Uterus (tissue), 3 donors: ENCODE measurements at regions not wholly inside any gene's neighbourhood (a gene's known extent, or its start where the extent isn't known, plus 50 kb on each side); places are given as distances from the start of the nearest gene placed in this dataset.

Experiments
- DNase-seq, 2 donors: peaks; one replicate each; pipeline ENCODE4 v3.0.0-alpha.2; 2019 to 2020
- H3K27ac ChIP-seq, 2 donors: fragments of 200-600 bp; sonication (generic); 1 replicate in 1 of 2; 2 replicates in 1 of 2; pipeline ENCODE4 v1.5.1; 2016 to 2018
- H3K27me3 ChIP-seq, 2 donors: fragments of 200-600 bp; sonication (generic); one replicate each; pipeline ENCODE4 v1.5.1; 2018 to 2019; ENCODE audit warnings: control low read depth in 1 of 2
- H3K36me3 ChIP-seq, 2 donors: fragments of 200-600 bp; sonication (generic); one replicate each; pipeline ENCODE4 v1.5.1; 2019; ENCODE audit warnings: control low read depth in 1 of 2
- H3K4me1 ChIP-seq, 2 donors: fragments of 200-600 bp; sonication (generic); one replicate each; pipeline ENCODE4 v1.5.1; 2018 to 2019; ENCODE audit warnings: control low read depth in 1 of 2
- H3K4me3 ChIP-seq, 2 donors: fragments of 200-600 bp; sonication (generic); 1 replicate in 1 of 2; 2 replicates in 1 of 2; pipeline ENCODE4 v1.5.1; 2018 to 2019; ENCODE audit warnings: mild to moderate bottlenecking in 1 of 2
- H3K9me3 ChIP-seq, 2 donors: fragments of 200-600 bp; sonication (generic); one replicate each; pipeline ENCODE4 v1.5.1; 2019; ENCODE audit warnings: control low read depth in 1 of 2
- CTCF ChIP-seq, 4 experiments: fragments of 200-600 bp in 2 of 4; fragments of 450-650 bp in 2 of 4; sonication (generic) in 2 of 4; IDR thresholded peaks; one replicate each; pipeline ENCODE4 v1.5.1; 2016 to 2019; ENCODE audit warnings: antibody characterized with exemption in 4 of 4, mild to moderate bottlenecking in 2 of 4, moderate library complexity in 1 of 4
- POLR2A ChIP-seq, 2 donors: fragments of 450-650 bp; IDR thresholded peaks; one replicate each; pipeline ENCODE4 v1.6.1; 2016; ENCODE audit warnings: antibody characterized with exemption in 2 of 2, mild to moderate bottlenecking in 1 of 2, moderate library complexity in 1 of 2
- intact Hi-C: fragments of 100-400 bp; cut with DNase I; formaldehyde crosslinking; loops from one replicate; pipeline ENCODE4 v1.15.1; 2023; ENCODE audit warnings: low total_unique reads
- donor health status: DM: yes; HTN: yes; CAD: no.

- no peaks in the 10 kb centered on the region for H3K4me1 ChIP-seq
Observed at GRCh38 chr10:52440612-52441285, 126.7 kb downstream of the DKK1 start.

GRCh38 chr10:52442576-52442975 is 128.5 kb downstream of the DKK1 start:
- intact Hi-C loops = no loop called here
- Histone ChIP-seq H3K4me3 (no peak overlapping the region), H3K9me3 (no peaks in the 10 kb centered on the region), H3K36me3 (no peaks in the 10 kb centered on the region), H3K27ac (no peak overlapping the region), H3K4me1 (no peaks in the 10 kb centered on the region), H3K27me3 (no peaks in the 10 kb centered on the region)
- no peak for DNase-seq
- TF ChIP-seq CTCF (IDR thresholded peaks at IDR 0.05) = no peak
- no peak for TF ChIP-seq POLR2A (IDR thresholded peaks at IDR 0.05)

More at GRCh38 chr10:52440612-52441285, 126.7 kb downstream of the DKK1 start:
- Histone ChIP-seq H3K27me3 (no peaks in the 10 kb centered on the region), H3K4me3 (no peak overlapping the region), H3K27ac (no peak overlapping the region), H3K36me3 (no peaks in the 10 kb centered on the region), H3K9me3 (no peaks in the 10 kb centered on the region)
- intact Hi-C loops = no loop called here
- TF ChIP-seq CTCF (IDR thresholded peaks at IDR 0.05) (no peak), POLR2A (IDR thresholded peaks at IDR 0.05) (no peak)
- DNase-seq = no peak

GRCh38 chr10:52443419-52444388 is 129.6 kb downstream of the DKK1 start:
- TF ChIP-seq CTCF (IDR thresholded peaks at IDR 0.05) (no peak), POLR2A (IDR thresholded peaks at IDR 0.05) (no peak)
- DNase-seq = no peak
- Histone ChIP-seq H3K27me3 (no peaks in the 10 kb centered on the region), H3K9me3 (no peaks in the 10 kb centered on the region), H3K27ac (no peak overlapping the region), H3K4me1 (no peaks in the 10 kb centered on the region), H3K36me3 (no peaks in the 10 kb centered on the region), H3K4me3 (no peak overlapping the region)
- intact Hi-C loops = no loop called here

GRCh38 chr10:52446391-52446790 is 132.3 kb downstream of the DKK1 start:
- H3K27ac ChIP-seq = no peak overlapping the region
- H3K9me3 ChIP-seq = no peaks in the 10 kb centered on the region
- TF ChIP-seq CTCF (IDR thresholded peaks at IDR 0.05) (no peak), POLR2A (IDR thresholded peaks at IDR 0.05) (no peak)
- no peaks in the 10 kb centered on the region for H3K4me1 ChIP-seq
- no peaks in the 10 kb centered on the region for H3K36me3 ChIP-seq
- no peak for DNase-seq
- H3K4me3 ChIP-seq = no peak overlapping the region
- no peaks in the 10 kb centered on the region for H3K27me3 ChIP-seq
- intact Hi-C loops = no loop called here

GRCh38 chr10:52447931-52448353 is 133.9 kb downstream of the DKK1 start:
- Histone ChIP-seq H3K4me1 (no peaks in the 10 kb centered on the region), H3K4me3 (no peak overlapping the region), H3K27ac (no peak overlapping the region), H3K9me3 (no peaks in the 10 kb centered on the region), H3K36me3 (no peaks in the 10 kb centered on the region), H3K27me3 (no peaks in the 10 kb centered on the region)
- intact Hi-C loops = no loop called here
- TF ChIP-seq CTCF (IDR thresholded peaks at IDR 0.05) (no peak), POLR2A (IDR thresholded peaks at IDR 0.05) (no peak)
- no peak for DNase-seq
